GM23248 (cell line): ENCODE measurements at regions not wholly inside any gene's neighbourhood (a gene's known extent, or its start where the extent isn't known, plus 50 kb on each side); places are given as distances from the start of the nearest gene placed in this dataset.

ENCODE experiments used
- EZH2 ChIP-seq: fragments of 200-600 bp; sonication (generic); IDR thresholded peaks from 2 replicates; pipeline ENCODE4 v1.6.1; 2018; ENCODE audit warnings: antibody characterized with exemption, mild to moderate bottlenecking; ENCODE audit not compliant: insufficient read depth, poor library complexity, severe bottlenecking
- EZH2phosphoT487 ChIP-seq: fragments of 200-600 bp; sonication (generic); IDR thresholded peaks from 2 replicates; pipeline ENCODE4 v1.6.1; 2018; ENCODE audit warnings: antibody characterized with exemption, moderate library complexity, mild to moderate bottlenecking, low read depth; ENCODE audit not compliant: insufficient read depth

DNA sequence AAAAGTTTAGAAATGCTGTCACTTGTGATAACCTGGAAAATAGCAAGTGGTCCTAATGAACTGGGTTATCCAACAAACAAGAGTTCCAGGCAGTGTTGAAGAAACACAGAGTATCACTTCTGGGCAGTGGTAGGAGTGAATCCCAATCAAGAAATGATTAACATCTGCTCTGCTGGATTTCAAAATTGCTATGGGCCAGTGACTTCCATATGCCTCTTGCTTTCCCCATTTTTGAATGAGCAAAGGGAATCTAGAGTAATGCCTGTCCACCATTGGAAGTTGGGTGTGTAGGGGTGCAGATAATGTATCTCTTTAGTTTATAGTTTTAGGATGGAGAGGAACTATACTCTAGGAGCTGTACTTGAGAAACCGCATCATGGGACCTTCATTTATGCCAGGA lies 236.5 kb downstream of the RPLP1 start:
- TF ChIP-seq EZH2 (no peak), EZH2phosphoT487 (no peak)
